Left kidney (tissue), 1 donor: ENCODE measurements at regions not wholly inside any gene's neighbourhood (a gene's known extent, or its start where the extent isn't known, plus 50 kb on each side); places are given as distances from the start of the nearest gene placed in this dataset.
"Not testable (repeated sequence)": the region's sequence is repeated elsewhere in the genome, so short reads cannot be mapped to it uniquely, and the experiment has no call there.

Experiments
- DNase-seq: peaks from one replicate; pipeline ENCODE4 v3.0.0-alpha.2; 2013

DNA sequence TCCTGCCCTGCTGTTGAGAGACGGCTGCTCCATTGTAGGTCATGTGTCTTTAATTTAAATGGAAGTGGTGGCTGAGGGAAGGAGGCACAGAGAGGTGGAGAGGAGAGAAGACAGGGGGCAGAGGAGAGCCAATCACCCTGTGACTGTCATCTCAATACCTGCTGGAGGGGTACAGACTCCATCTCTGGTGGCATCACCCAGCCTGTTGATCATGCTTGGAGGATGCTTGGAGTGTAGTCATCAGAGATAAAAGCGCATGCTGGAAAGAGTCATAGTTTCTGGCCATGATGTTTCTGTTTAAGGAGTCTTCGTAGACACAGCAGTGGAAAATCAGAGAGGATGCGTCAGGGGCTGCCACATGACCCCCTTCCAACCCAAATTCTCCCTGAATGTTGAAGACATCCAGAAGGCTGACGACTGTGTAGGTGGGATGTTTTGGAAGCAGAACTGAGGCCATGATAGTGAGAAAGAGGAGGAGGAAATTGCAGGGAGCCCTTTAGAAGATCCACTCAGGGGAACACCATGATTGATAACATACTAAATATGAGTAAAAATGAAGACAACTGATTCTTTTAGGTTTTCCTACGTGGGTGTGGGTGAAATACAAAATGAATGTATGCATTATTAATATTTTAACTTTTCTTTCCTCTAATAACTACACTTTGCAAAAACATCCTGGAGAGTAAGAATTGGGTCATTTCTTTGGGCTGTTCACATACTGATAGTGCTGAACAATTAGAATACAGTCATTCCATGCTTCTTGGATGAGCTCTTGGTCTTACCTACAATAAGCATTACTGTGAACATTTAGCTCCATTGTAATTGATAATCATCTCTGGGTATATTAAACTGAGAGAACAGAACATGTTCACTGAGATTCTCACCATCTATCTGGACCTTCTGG, 210.6 kb upstream of the ATP10A start:
- no peak for DNase-seq

GRCh38 chr15:26070095-26070532, 207.0 kb upstream of the ATP10A start:
- DNase-seq = no peak

DNA sequence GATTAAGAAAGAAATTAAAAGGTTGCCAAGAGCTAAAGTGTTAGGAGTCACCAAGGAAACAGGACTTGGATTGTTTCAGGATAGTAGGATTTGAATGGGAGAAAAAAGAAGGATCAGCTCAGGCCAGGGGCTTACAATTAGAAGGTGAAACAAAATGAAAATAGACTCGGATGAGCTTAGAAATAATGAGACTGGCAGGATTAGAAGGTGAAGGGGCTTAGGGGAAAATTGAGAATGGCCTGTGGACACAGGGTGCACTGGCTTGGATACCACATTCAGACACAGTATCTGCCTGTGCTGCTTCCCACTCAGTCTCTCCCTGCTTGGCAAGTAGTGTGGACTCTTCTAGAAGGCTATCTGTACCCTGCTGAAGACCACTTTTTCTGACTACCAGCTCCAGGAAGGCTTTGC, 206.1 kb upstream of the ATP10A start:
- no peak for DNase-seq

- DNase-seq = no peak
Measured at GRCh38 chr15:26066896-26067295, 203.8 kb upstream of the ATP10A start.

- no peak for DNase-seq
Measured at GRCh38 chr15:26065723-26066122, 202.6 kb upstream of the ATP10A start.

DNA sequence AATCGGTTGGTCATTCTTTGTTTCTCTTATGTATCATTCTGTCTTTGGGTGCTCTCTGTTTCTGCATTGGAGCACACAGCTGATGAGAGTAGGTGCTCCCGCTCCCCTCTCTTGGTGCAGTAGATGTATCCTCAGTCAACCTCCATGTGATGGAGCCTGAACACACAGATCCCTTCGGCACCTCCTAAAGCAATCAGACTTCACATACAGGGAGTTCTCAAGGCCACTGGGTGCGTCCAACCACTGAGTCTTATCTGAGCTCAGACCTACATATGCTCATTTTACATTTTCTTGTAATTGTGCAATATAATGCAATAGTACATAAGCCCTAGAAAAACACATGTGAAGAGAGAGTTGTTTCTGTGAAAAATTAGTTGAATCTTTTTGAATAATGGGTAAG, 198.1 kb upstream of the ATP10A start:
- no peak for DNase-seq

DNA sequence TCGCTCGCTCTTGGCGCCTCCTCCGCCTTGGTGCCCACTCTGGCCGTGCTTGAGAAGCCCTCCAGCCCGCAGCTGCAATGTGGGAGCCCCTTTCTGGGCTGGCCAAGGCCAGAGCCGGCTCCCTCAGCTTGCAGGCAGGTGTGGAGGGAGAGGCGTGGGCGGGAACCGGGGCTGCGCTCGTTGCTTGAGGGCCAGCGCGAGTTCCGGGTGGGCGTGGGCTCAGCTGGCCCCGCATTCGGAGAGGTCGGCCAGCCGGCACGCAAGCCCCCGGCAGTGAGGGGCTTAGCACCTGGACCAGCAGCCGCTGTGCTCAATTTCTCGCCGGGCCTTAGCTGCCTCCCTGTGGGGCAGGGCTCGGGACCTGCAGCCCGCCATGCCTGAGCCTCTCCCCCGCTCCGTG, 193.6 kb upstream of the ATP10A start:
- not testable (repeated sequence) for DNase-seq

- DNase-seq = peak; percentile 12
Measured at GRCh38 chr15:26051761-26052675, 188.9 kb upstream of the ATP10A start.

DNA sequence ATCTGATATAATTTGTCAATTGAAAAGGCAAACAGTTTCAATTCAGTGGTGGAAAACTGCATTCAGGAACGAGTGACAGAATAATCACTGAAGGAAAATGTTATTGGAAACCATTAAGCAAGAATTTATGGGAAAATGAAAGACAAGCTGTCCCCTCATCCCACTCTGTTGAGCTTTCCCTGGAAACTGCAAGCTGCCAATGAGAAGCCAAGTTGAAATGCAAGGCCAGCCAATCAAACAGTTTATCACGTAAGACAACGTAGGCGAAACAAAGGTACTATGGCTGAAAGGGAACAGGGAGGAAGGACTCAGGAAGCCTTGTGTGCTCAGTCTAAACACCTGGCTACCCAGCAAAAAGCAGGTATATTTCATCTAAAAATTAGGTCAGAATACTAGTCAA, 187.9 kb upstream of the ATP10A start:
- no peak for DNase-seq

GRCh38 chr15:26049900-26050657, 187.0 kb upstream of the ATP10A start:
- DNase-seq = no peak

DNA sequence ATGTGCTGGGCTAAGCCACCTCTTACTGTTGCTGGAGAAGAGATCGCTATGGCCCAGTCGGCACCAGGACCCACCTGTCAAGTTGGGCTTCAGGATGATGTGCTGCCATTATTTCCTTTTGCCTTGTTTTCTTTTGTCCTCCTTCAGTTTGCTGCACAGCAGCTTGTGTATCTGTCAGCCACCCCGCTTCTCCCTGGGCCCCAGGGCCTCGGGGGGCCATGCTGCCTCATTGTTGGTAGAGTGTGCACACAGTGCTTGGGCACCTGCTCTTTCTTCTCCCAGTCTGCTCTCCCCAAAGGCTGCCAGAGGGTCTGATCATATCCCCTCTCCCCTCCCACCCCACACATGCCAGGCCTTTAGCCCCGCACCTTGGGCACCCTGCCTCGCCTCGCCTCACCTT, 185.5 kb upstream of the ATP10A start:
- no peak for DNase-seq

- DNase-seq = no peak
Measured at GRCh38 chr15:26045516-26045915, 182.4 kb upstream of the ATP10A start.

DNA sequence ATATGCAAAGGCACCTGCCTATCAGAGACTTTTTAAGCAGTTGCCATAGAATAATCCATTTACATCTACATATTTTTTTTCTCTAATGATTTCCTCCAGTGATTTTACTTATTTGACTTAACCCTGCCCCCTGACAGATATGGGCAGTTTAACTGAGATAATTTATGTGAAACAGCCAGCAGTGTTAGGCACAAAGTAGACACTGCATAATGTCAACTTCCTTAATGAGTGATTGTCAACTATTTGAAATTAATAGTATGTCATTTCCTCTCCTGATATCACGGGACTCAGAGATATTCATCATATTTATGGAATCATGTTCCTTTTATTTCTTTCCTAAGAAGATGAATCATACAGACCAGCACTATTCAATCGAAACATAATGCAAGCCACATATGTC, 179.9 kb upstream of the ATP10A start:
- DNase-seq = no peak

DNA sequence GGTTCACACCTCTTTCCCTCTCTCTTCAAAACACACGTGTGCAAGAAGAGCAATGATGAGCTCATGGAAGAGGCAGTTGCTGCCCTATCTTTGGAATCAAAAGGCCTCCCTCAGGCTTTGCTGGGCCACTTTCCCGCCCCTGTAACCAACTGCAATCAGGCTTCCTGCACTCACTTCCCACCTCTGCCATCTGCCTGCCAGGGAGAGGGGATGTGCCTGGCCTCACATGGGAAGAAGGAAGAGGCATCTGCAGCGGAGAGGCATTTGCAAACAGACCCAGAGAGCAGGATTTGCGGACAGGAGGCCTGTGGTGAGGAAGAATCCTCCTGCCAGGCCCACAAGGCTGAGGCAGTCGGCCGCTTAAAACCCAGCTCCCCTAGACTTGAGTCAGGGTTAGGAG, 175.6 kb upstream of the ATP10A start:
- DNase-seq = no peak

DNA sequence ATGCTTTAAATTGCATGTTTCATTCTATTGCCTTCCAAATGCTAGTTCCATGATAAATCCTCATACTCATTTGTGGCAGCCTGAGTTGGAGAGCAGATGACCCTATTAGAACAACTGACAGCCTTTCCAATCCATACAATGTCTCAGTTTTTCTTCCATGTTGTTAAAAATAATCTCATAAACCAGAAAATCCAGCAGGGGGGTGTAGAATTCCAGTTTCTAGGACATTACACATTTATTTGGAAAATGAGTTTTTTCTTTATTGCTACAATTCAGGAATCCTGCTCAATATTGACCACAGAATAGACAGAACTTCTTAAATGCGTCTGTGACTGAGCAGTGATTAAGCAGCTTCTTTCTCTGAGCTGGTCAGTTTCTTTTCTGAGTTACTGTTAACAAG, 174.2 kb upstream of the ATP10A start:
- no peak for DNase-seq

DNA sequence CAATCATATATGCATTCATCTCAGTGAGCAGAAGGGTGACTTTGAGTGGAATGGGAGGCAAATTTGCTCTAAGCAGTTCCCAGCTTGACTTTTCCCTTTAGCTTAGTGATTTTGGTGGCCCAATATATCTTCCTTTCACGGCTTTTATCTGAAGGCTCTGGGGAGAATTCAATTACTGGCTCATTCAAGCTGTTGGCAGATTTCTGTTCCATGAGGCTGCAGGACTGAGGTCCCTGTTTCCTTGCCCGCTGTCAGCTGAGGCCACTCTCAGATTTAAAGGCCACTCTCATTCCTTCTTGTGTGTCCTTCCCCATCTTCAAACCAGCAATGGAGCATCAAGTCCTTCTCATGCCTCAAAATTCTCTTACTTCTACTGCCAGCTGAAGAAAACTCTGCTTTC, 170.4 kb upstream of the ATP10A start:
- no peak for DNase-seq

GRCh38 chr15:26032162-26032846, 169.2 kb upstream of the ATP10A start:
- DNase-seq = no peak

DNA sequence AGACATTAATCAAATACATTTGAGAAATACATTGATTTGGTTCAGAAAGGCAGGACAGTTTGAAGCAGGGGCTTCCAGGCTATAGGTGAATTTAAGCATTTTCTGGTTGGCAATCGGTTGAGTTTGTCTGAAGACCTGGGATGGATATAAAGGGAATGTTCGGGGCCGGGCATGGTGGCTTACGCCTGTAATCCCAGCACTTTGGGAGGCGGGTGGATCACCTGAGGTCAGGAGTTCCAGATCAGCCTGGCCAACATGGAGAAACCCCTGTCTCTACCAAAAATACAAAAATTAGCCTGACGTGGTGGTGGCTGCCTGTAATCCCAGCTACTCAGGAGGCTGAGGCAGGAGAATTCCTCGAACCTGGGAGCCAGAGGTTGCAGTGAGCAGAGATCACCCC, 166.5 kb upstream of the ATP10A start:
- DNase-seq = not testable (repeated sequence)

DNA sequence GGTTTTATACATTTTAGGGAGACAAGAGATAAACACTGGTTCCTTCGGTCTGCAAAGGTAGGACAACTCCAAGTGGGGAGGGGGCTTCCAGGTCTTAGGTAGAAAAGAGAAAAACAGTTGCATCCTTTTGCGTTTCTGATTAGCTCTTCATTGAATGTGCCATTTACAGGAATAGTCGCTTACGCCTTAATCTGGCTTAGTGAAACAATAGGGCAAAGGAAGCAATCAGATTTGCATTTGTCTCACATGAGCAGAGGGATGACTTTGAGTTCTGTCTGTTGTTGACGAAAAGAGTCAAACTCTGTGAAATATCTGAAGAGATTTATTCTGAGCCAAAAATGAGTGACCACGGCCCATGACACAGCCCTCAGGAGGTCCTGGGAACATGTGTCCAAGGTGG, 166.0 kb upstream of the ATP10A start:
- DNase-seq = no peak

DNA sequence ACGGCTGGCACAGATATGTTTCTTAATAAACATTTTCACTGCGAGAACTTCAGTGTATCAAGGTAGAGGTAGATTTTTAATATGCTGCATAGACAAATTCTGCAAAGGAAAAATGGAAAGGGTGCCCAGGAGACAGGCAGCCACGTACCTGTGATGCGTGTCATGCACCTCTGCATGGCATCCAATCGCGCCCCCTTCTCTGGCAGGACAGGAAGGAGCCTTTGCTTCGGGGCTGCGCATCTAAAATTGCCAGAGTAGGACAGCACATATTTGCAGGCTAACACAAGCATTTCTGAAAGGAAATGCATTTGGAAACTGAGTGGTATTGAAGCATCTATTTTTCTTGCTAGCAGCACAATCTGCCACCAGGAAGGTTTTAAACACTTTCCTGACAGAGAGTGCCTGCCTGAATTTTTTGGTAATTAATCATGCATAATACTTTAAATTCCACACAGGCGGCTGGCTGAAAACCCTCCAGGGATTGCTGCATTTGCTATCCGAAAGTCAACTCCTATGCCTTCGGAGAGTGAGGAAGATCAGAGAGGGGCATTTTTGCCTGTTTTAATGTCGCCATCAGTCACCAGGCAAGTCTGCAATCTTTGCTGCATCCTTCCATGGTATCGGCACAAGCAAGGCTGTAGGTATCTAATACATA, 165.1 kb upstream of the ATP10A start:
- DNase-seq = no peak

DNA sequence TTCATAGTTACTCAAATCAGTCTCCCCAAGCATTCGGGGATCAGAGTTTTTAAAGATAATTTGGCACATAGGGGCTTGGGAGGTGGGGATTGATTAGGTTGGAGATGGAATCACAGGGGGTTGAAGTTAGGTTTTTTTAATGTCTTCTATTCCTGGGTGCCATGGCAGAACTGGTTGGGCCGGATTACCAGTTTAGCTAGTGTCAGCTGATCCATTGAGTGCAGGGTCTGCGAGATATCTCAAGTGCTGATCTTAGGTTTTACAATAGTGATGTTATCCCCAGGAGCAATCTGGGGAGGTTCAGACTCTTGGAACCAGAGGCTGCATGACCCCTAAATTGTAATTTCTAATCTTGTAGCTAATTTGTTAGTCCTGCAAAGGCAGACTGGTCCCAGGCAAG, 163.5 kb upstream of the ATP10A start:
- not testable (repeated sequence) for DNase-seq
